Activated T-cell treated with anti-CD3 and anti-CD28 coated beads, Interleukin-2, amount 50 U/mL, for 24 hours (primary cell): ENCODE measurements at regions not wholly inside any gene's neighbourhood (a gene's known extent, or its start where the extent isn't known, plus 50 kb on each side); places are given as distances from the start of the nearest gene placed in this dataset.

Experiments used
- DNase-seq: peaks from one replicate; pipeline ENCODE4 v3.0.0-alpha.2; 2020
- H3K27ac Mint-ChIP-seq: 2 replicates; pipeline ENCODE4 v1.8.0; 2020; ENCODE audit warnings: mild to moderate bottlenecking, mixed read lengths
- H3K27me3 Mint-ChIP-seq: 2 replicates; pipeline ENCODE4 v1.8.0; 2020; ENCODE audit warnings: mixed read lengths
- H3K36me3 Mint-ChIP-seq: 2 replicates; pipeline ENCODE4 v1.8.0; 2020; ENCODE audit warnings: low read depth, mixed read lengths
- H3K4me1 Mint-ChIP-seq: 2 replicates; pipeline ENCODE4 v1.8.0; 2020; ENCODE audit warnings: low read depth, mixed read lengths
- H3K4me3 Mint-ChIP-seq: 2 replicates; pipeline ENCODE4 v1.8.0; 2020; ENCODE audit warnings: mild to moderate bottlenecking, moderate library complexity, mixed read lengths
- H3K9me3 Mint-ChIP-seq: 2 replicates; pipeline ENCODE4 v1.8.0; 2020; ENCODE audit warnings: mixed read lengths

DNA sequence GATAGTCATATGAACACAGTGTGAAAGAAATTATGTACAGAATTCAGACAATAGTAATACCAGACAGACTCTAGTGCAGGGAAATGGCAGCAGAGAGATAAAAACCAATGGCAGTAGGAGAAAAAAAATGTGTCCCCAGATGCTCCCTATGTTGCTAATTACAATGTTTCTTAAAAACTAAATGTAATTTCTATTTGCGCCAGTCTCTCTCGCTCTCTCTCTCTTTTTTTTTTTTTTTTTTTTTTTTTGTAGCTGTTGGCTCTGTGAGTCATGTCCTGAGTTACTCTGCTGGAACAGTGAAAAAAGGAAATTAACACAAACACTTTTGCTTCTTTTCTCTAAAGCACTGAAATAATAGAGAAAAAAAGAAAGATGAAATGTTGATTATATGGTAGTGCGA, 871.9 kb downstream of the GBE1 start:
- no peaks in the 10 kb centered on the region for H3K36me3 Mint-ChIP-seq
- H3K4me1 Mint-ChIP-seq = no peaks in the 10 kb centered on the region
- no peak overlapping the region for H3K4me3 Mint-ChIP-seq
- H3K27ac Mint-ChIP-seq = no peak overlapping the region
- no peak for DNase-seq
- H3K27me3 Mint-ChIP-seq = no peaks in the 10 kb centered on the region
- peaks cover 18% of the 10 kb centered on the region for H3K9me3 Mint-ChIP-seq

DNA sequence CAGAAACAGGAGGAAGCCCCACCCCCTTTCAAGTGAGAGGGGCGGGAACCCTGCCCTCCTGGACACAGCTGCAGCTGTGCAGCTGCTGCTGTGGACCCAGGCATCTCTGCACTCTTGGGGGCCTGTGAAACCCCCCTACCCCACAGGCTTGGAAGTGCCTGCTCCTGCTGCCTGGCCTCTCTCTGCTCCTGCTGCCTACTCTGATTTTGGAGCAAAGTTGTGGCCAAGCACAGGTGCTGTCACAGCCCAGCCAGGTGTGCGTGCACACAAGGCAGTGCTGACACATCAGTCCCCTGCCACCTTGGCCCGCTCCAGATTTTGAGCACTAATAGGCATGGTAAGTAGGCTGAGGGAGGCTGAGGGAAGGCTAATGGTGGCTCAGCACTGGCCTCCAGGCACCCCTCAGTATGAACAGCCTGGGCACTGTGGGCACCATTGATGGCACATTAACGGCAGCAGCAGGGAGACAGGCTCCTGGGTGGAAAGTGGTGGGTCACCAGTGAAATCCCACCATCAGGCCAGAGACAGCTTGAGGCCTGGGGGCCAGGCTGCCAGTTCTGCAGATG, 890.9 kb downstream of the GBE1 start:
- no peak for DNase-seq
- Mint-ChIP-seq H3K27ac (no peak overlapping the region), H3K4me1 (no peaks in the 10 kb centered on the region), H3K4me3 (no peak overlapping the region), H3K36me3 (no peaks in the 10 kb centered on the region), H3K9me3 (peaks cover 12% of the 10 kb centered on the region), H3K27me3 (no peaks in the 10 kb centered on the region)

DNA sequence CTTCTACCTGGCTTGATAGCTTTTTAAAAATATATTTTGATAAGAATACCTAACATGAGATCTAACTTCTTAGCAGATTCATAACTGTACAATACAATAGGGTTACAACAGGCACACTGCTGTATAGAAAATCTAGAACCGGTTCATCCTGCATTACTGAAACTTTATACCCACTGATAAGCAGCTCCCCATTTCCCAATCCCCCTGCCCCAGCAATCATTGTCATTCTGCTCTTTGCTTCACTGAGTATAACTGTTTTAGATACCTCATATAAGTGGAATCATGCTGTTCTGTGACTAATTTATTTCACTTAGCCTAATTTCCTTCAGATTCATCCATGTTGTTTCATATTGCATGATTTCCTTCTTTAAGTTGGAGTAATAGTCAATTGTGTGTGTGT, 906.0 kb downstream of the GBE1 start:
- Mint-ChIP-seq H3K36me3 (no peaks in the 10 kb centered on the region), H3K27ac (no peak overlapping the region), H3K9me3 (peaks cover 14% of the 10 kb centered on the region), H3K27me3 (no peaks in the 10 kb centered on the region), H3K4me1 (no peaks in the 10 kb centered on the region), H3K4me3 (no peak overlapping the region)
- DNase-seq = no peak

DNA sequence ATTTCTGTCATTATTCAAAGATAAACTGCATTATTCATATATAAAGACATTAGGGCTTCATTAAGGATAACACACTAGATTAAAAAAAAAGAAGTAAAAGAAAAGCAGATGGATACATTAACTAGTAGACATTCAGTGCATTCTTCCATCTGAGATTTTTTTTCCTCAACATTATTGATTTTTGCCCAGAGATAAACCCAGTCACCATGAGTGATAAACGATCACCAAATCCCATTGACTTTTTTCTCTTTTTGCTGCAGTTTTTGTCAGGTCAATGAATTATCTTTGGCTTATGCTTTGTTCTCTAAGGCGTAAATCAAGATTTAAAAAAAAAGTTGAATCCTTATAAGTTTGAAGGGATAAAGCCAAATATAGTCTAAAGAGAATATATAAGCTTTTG, 925.0 kb downstream of the GBE1 start:
- no peaks in the 10 kb centered on the region for H3K4me1 Mint-ChIP-seq

DNA sequence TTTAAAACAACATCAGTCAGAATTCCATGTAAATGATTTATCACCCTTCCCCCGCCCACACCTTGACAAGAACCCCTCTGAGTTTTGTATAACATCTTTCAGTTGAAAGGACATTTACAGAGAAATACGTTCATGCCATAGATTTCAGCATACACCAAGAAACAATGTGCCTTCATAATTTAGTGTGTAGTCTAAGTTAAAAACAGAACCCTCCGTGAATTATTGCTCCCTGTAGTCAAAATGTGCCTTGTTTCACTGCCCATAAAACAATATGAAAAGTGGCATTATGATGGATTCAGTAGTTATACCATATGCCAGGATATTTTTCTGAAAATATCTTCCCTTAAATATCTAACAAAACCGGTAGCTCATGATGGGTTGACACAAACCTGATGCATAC, 953.9 kb downstream of the GBE1 start:
- no peak overlapping the region for H3K27ac Mint-ChIP-seq
- no peaks in the 10 kb centered on the region for H3K36me3 Mint-ChIP-seq
- no peaks in the 10 kb centered on the region for H3K4me1 Mint-ChIP-seq
- no peaks in the 10 kb centered on the region for H3K27me3 Mint-ChIP-seq
- no peak overlapping the region for H3K4me3 Mint-ChIP-seq
- peaks cover 14% of the 10 kb centered on the region for H3K9me3 Mint-ChIP-seq
- no peak for DNase-seq

More for the DNA sequence above, 925.0 kb downstream of the GBE1 start:
- peaks cover 30% of the 10 kb centered on the region for H3K9me3 Mint-ChIP-seq
- H3K4me3 Mint-ChIP-seq = no peak overlapping the region
- no peaks in the 10 kb centered on the region for H3K36me3 Mint-ChIP-seq
- no peaks in the 10 kb centered on the region for H3K27me3 Mint-ChIP-seq
- H3K27ac Mint-ChIP-seq = no peak overlapping the region
- DNase-seq = no peak

DNA sequence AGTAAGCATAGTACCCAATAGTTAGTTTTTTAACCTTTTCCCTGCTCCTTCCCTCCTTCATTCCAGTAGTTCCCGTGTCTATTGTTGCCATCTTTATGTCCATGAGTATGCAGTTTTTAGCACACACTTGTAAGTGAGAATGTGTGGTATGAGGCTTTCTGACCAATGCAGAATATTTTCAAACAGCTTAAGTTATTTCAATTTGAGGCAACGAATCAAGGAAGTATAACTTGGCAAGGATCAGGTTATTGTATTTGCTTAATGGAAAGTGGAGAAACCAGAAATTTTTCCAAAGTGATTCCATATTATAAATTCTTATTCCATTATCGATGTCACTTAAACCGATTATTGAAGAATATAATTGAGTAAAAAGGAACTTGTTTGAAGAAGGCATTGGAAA, 954.8 kb downstream of the GBE1 start:
- peaks cover 16% of the 10 kb centered on the region for H3K9me3 Mint-ChIP-seq
- H3K27me3 Mint-ChIP-seq = no peaks in the 10 kb centered on the region
- H3K4me3 Mint-ChIP-seq = no peak overlapping the region
- no peak for DNase-seq
- H3K4me1 Mint-ChIP-seq = no peaks in the 10 kb centered on the region
- H3K36me3 Mint-ChIP-seq = no peaks in the 10 kb centered on the region
- no peak overlapping the region for H3K27ac Mint-ChIP-seq

DNA sequence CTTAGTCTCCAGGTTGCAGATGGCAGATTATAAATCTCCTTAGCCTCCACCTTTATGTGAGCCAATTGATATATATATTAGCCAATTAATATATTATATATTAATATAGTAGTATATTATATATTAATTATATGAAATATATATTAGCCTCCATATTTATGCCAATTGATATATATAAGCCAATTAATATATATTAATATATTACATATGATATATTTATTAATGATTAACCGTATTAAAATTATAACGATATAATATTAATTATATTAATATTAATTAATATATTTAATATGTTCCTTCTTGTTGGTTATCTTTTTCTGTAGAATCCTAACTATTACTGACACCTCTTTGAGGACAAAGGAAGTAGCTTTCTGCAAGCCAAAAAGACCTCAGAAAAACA, 972.5 kb downstream of the GBE1 start:
- Mint-ChIP-seq H3K27me3 (no peaks in the 10 kb centered on the region), H3K27ac (no peak overlapping the region), H3K9me3 (peaks cover 19% of the 10 kb centered on the region), H3K4me1 (no peaks in the 10 kb centered on the region), H3K4me3 (no peak overlapping the region), H3K36me3 (no peaks in the 10 kb centered on the region)
- no peak for DNase-seq

DNA sequence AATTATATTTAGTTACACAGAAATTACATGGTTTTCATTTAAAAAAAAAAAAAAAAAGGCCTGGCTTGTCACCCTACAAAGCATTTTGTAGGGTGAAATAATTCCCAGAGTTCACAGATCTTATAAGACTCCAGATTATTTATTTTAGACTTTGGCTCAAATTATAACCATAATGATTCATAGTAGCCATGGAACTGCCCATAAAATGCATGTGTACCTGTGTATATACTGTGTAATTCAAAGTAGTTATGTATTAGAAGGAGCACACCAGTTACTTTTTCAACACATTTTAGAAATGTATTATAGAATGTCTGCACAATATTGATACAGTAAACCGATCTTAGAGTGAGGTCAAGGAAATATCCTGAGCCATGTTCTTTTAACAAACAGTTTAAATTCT, 975.6 kb downstream of the GBE1 start:
- no peak overlapping the region for H3K27ac Mint-ChIP-seq
- no peak overlapping the region for H3K4me3 Mint-ChIP-seq

DNA sequence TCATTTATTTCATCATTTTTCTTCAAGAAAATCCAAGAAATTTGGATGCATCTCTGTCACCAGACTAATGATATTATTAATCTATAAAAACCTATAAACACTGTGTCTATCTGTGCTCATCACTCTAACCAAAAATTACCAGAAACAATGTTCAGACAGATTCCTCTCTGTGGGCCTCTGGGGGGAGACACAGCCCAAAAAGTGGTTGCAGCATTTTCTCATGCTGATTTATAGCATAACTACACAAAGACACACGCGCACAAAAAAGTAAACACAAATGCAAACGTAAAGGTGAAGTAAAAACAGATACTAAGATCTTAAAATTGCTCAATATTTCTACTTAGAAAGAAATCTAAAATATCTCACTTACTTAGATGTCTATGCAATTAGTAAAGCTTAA, 976.0 kb downstream of the GBE1 start:
- Mint-ChIP-seq H3K9me3 (peaks cover 16% of the 10 kb centered on the region), H3K36me3 (no peaks in the 10 kb centered on the region), H3K27me3 (no peaks in the 10 kb centered on the region), H3K4me1 (no peaks in the 10 kb centered on the region), H3K27ac (no peak overlapping the region), H3K4me3 (no peak overlapping the region)
- DNase-seq = no peak

More for the DNA sequence above, 975.6 kb downstream of the GBE1 start:
- Mint-ChIP-seq H3K36me3 (no peaks in the 10 kb centered on the region), H3K4me1 (no peaks in the 10 kb centered on the region), H3K9me3 (peaks cover 16% of the 10 kb centered on the region), H3K27me3 (no peaks in the 10 kb centered on the region)
- no peak for DNase-seq

DNA sequence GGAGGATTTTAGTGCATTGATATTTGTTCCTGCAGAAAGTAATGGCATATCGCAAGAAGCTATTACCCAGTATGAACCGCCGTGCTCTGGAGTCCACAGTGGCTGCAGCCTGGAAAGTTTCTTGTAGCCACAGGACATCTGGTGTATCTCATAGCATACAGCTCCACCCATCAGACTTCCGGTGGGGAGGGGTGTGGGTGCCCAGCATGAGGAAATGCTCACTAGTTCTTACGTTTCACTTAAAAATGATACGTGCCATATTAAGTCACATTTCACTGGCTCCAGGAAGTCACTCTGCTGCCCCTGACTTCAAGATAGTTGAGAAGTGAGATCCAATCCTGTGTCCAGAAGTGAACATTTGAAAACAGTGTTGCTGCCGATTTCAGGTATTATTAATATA, 990.4 kb downstream of the GBE1 start:
- Mint-ChIP-seq H3K27ac (no peak overlapping the region), H3K4me1 (no peaks in the 10 kb centered on the region), H3K4me3 (no peak overlapping the region), H3K9me3 (peaks cover 10% of the 10 kb centered on the region), H3K27me3 (no peaks in the 10 kb centered on the region), H3K36me3 (no peaks in the 10 kb centered on the region)
- no peak for DNase-seq

DNA sequence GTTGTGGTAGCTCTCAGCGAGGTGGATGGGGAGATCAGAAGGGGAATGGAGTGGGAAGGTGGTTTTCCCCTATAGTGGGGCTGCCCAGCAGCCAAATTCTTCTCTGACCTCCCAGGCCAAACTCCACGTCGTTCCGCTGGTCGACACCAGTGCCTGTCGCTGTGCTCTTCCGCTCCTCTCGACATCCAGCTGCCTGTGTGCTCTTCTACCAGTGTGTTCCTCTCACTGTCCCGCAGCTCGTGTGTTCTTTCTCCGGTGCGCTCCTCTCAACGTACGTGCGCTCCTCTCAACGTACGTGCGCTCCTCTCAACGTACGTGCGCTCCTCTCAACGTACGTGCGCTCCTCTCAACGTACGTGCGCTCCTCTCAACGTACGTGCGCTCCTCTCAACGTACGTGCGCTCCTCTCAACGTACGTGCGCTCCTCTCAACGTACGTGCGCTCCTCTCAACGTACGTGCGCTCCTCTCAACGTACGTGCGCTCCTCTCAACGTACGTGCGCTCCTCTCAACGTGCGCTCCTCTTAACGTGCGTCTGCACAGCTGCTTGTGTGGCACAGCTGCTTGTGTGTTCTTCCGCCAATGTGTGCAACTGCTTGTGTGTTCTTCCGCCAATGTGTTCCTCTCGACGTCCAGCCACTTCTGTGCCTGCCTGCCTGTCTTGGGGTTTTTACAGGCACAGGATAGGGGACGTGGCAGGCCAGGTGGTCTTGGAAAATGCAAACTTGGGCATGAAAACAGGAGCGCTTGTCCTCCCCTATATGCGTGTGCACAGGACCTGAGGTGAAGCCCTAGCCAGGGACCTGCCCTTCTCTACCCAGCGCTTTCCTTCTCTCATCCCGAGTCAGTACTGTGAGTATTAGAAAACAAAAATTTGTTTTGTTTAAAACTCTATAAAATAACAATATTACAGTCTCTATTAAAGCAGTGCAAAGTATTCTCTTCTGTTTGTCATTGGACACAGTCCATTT, 991.1 kb downstream of the GBE1 start:
- H3K27ac Mint-ChIP-seq = no peak overlapping the region
- H3K9me3 Mint-ChIP-seq = peaks cover 10% of the 10 kb centered on the region
- peak overlapping the region; percentile 26 for H3K4me3 Mint-ChIP-seq
- H3K4me1 Mint-ChIP-seq = no peaks in the 10 kb centered on the region
- H3K27me3 Mint-ChIP-seq = no peaks in the 10 kb centered on the region
- no peaks in the 10 kb centered on the region for H3K36me3 Mint-ChIP-seq
- DNase-seq = no peak

DNA sequence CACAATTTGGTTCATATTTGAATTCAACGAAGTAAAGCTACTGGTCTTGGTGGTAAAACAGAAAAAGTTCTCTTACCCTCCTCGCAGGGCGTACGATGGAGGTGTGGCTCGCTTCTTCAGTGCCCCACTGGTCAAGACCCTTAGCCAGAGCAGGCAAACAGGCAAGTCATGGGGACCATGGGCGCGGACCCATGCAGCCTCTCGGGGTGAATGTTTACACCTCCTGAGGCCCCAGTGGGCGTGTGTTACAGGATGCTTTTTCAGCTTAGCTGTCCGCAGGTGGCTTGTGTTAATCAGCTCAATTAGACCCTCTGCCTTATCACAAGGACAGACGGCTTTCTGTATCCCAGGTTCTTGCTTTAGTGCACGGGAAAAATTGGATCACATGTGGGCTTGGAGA, 991.8 kb downstream of the GBE1 start:
- H3K4me3 Mint-ChIP-seq = peak overlapping the region; percentile 26
- no peaks in the 10 kb centered on the region for H3K4me1 Mint-ChIP-seq
- H3K36me3 Mint-ChIP-seq = no peaks in the 10 kb centered on the region
- no peak for DNase-seq
- peaks cover 10% of the 10 kb centered on the region for H3K9me3 Mint-ChIP-seq
- no peak overlapping the region for H3K27ac Mint-ChIP-seq
- H3K27me3 Mint-ChIP-seq = no peaks in the 10 kb centered on the region

DNA sequence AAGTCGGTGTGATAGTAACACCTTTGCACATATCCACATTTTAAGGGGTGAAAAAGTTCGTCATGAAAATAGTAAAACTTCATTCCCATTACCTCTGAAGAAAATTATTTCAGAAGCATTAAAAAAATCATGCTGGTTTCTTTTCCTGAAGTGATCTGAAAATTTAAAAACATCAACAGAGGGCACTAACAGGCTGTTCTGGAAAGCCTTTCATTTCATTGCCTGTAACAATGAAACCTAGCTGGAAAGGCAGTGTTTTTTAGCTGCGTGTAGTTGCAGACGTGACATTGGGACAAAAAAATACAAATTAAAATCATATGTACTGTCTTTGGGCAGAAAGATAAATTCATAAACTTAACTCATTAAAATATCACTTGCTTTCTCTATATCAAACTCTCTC, 993.8 kb downstream of the GBE1 start:
- Mint-ChIP-seq H3K36me3 (no peaks in the 10 kb centered on the region), H3K4me3 (no peak overlapping the region), H3K27me3 (no peaks in the 10 kb centered on the region), H3K9me3 (peaks cover 12% of the 10 kb centered on the region), H3K27ac (no peak overlapping the region), H3K4me1 (no peaks in the 10 kb centered on the region)
- DNase-seq = no peak

DNA sequence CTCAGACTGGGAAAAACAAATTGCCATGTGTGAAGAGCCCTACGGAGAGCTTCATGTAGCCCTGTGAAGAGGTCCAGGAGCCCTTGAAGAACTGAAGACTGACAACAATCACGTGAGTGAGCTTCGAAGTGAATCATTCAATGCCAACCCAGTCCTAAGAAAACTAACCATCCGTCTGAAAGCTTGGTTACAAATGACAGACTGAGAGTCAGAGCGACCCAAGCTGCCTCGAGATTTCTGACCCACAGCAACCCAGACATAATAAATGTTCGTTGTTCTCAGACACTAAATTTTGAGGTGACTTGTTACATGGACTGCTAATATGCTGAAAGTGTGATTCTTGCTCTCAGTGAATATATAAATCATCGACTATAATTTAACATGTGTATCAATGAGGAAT, 987.2 kb upstream of the ROBO1 start:
- Mint-ChIP-seq H3K4me1 (no peaks in the 10 kb centered on the region), H3K27me3 (no peaks in the 10 kb centered on the region), H3K4me3 (no peak overlapping the region), H3K27ac (no peak overlapping the region), H3K36me3 (no peaks in the 10 kb centered on the region), H3K9me3 (peaks cover 16% of the 10 kb centered on the region)
- DNase-seq = no peak

DNA sequence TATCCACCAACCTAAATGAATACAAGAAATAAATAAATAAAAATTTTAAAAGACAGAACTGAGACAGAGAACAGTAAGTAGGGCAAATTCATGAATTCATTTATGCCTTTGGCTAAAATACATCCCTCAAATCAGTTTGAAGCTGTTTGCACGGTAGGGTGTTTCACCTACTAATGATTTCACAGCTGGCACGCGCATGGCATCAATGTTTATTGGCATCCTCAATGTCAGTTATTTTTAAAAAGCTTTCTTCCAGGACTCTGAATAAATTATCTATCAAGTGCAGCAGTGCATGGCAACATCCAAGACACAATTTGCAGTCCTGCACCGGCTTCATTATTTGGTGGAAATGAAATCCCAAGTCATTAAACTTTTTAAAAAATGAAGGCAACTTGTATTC, 985.2 kb upstream of the ROBO1 start:
- H3K4me3 Mint-ChIP-seq = no peak overlapping the region
- H3K27ac Mint-ChIP-seq = no peak overlapping the region
- no peaks in the 10 kb centered on the region for H3K27me3 Mint-ChIP-seq
- H3K4me1 Mint-ChIP-seq = no peaks in the 10 kb centered on the region
- no peaks in the 10 kb centered on the region for H3K36me3 Mint-ChIP-seq
- DNase-seq = no peak
- peaks cover 10% of the 10 kb centered on the region for H3K9me3 Mint-ChIP-seq
